Transverse colon (tissue), 4 donors: ENCODE measurements at regions not wholly inside any gene's neighbourhood (a gene's known extent, or its start where the extent isn't known, plus 50 kb on each side); places are given as distances from the start of the nearest gene placed in this dataset.

Source experiments
- CTCF ChIP-seq, 5 experiments: fragments of 200-600 bp in 3 of 5; fragments of 450-650 bp in 2 of 5; sonication (generic) in 3 of 5; IDR thresholded peaks; 1 replicate in 2 of 5; 2 replicates in 3 of 5; pipeline ENCODE4 v1.5.1; 2016 to 2017; ENCODE audit warnings: antibody characterized with exemption in 5 of 5, inconsistent platforms in 3 of 5, mild to moderate bottlenecking in 2 of 5, moderate library complexity in 1 of 5
- EP300 ChIP-seq: sonication (generic); formaldehyde crosslinking; IDR thresholded peaks from one replicate; pipeline ENCODE4 v1.6.1; 2017; ENCODE audit warnings: antibody characterized with exemption, low read depth
- POLR2AphosphoS5 ChIP-seq, 3 donors: sonication (generic); formaldehyde crosslinking; IDR thresholded peaks; one replicate each; pipeline ENCODE4 v1.6.1; 2016; ENCODE audit warnings: antibody characterized with exemption in 3 of 3

DNA sequence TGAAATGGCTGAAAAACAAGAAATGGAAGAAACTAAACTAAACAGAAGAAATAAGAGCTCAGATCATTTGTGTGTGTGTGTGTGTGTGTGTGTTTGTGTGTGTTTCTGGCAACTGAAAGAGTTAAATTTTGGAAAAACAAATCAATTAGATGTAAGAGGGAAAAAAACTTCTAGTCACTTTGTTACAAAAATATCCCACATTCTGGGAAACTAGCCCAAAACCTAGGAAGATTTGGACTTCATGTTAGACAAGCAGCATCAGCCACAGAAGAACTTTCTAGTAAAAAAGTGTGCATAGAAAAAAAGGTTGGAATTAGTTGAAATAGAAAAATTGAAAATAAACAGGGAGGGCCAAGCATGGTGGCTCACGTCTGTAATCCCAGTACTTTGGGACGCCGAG is 111.6 kb upstream of the PRKG2 start:
- TF ChIP-seq CTCF (IDR thresholded peaks at IDR 0.05) (no peak), POLR2AphosphoS5 (IDR thresholded peaks at IDR 0.05) (no peak), EP300 (no peak)
